Stimulated activated CD4-positive, alpha-beta T cell treated with anti-CD3 and anti-CD28 coated beads, Interleukin-2, amount 100 ng/mL, for 24 hours (primary cell): ENCODE measurements at regions not wholly inside any gene's neighbourhood (a gene's known extent, or its start where the extent isn't known, plus 50 kb on each side); places are given as distances from the start of the nearest gene placed in this dataset.
"Not testable (repeated sequence)": the region's sequence is repeated elsewhere in the genome, so short reads cannot be mapped to it uniquely, and the experiment has no call there.

Source experiments
- DNase-seq, 2 donors: peaks; one replicate each; pipeline ENCODE4 v3.0.0-alpha.2; 2020

GRCh38 chr14:21791749-21792148, 118.1 kb upstream of the OR4E1 start:
- no peak for DNase-seq

- DNase-seq, result not testable (repeated sequence)
These were observed 115.1 kb upstream of the OR4E1 start for GRCh38 chr14:21788687-21789086.

- not testable (repeated sequence) for DNase-seq
These were observed 113.6 kb upstream of the OR4E1 start for GRCh38 chr14:21787242-21787641.

GRCh38 chr14:21781543-21781942, 107.9 kb upstream of the OR4E1 start:
- no peak for DNase-seq

- no peak for DNase-seq
These were observed 106.9 kb upstream of the OR4E1 start for GRCh38 chr14:21780429-21781084.

GRCh38 chr14:21771671-21772070, 98.1 kb upstream of the OR4E1 start:
- DNase-seq, result no peak

GRCh38 chr14:21768875-21769257, 95.2 kb upstream of the OR4E1 start:
- no peak for DNase-seq

GRCh38 chr14:21768116-21768874, 94.7 kb upstream of the OR4E1 start:
- no peak for DNase-seq

- DNase-seq, result not testable (repeated sequence)
These were observed 86.7 kb upstream of the OR4E1 start for GRCh38 chr14:21760360-21760759.

GRCh38 chr14:21749306-21749868, 75.8 kb upstream of the OR4E1 start:
- DNase-seq, result no peak

GRCh38 chr14:21748869-21749303, 75.3 kb upstream of the OR4E1 start:
- DNase-seq, result peak; percentile 60 to 65

GRCh38 chr14:21735639-21736307, 62.2 kb upstream of the OR4E1 start:
- no peak for DNase-seq

GRCh38 chr14:21735200-21735599, 61.6 kb upstream of the OR4E1 start:
- no peak for DNase-seq

- DNase-seq, result peak in 1 of 2 donors; percentile 36
These were observed 60.9 kb upstream of the OR4E1 start for GRCh38 chr14:21734457-21735074.

GRCh38 chr14:21729703-21730233, 56.1 kb upstream of the OR4E1 start:
- no peak for DNase-seq

- DNase-seq, result no peak
These were observed 51.6 kb upstream of the OR4E1 start for GRCh38 chr14:21725250-21725649.

GRCh38 chr14:21724090-21724973, 50.7 kb upstream of the OR4E1 start:
- no peak for DNase-seq

- peak; percentile 43 to 50 for DNase-seq
These were observed 49.9 kb upstream of the OR4E1 start for GRCh38 chr14:21723431-21724045.
